ENCODE measurements at regions not wholly inside any gene's neighbourhood (a gene's known extent, or its start where the extent isn't known, plus 50 kb on each side); places are given as distances from the start of the nearest gene placed in this dataset.

DNA sequence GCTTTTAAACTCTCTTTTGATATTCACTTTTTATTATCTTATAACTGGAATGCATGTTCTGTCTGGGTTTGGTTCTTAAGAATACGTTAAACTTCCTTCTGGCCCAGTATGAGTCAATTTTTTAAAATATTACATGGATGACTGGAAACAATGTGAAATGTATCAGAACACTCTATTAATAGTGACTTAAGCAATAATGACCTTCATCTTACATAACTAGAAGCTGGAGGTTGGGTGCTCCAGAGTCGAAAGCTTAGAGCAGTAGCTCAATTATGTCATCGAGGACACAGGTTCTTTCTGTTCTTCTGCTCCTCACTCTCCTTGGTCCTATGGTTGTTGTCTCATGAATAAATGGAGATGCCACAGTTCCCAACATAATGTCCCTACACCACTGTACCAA, 91.6 kb upstream of the FOXD3 start:
- TF ChIP-seq, protein P1, sequence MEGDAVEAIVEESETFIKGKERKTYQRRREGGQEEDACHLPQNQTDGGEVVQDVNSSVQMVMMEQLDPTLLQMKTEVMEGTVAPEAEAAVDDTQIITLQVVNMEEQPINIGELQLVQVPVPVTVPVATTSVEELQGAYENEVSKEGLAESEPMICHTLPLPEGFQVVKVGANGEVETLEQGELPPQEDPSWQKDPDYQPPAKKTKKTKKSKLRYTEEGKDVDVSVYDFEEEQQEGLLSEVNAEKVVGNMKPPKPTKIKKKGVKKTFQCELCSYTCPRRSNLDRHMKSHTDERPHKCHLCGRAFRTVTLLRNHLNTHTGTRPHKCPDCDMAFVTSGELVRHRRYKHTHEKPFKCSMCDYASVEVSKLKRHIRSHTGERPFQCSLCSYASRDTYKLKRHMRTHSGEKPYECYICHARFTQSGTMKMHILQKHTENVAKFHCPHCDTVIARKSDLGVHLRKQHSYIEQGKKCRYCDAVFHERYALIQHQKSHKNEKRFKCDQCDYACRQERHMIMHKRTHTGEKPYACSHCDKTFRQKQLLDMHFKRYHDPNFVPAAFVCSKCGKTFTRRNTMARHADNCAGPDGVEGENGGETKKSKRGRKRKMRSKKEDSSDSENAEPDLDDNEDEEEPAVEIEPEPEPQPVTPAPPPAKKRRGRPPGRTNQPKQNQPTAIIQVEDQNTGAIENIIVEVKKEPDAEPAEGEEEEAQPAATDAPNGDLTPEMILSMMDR (IDR thresholded peaks at IDR 0.05; ENCODE audit: poor library complexity, severe bottlenecking) = no peak
- TF ChIP-seq POLR2AphosphoS5 (IDR thresholded peaks at IDR 0.05) (no peak), RAD21 (conservative IDR thresholded peaks at IDR 0.05) (no peak)

All from neural cell (in vitro differentiated cells).